GM12878 (cell line): ENCODE measurements at regions not wholly inside any gene's neighbourhood (a gene's known extent, or its start where the extent isn't known, plus 50 kb on each side); places are given as distances from the start of the nearest gene placed in this dataset.

Source experiments
- ATAC-seq: fragments of 200-7000 bp; cut with Tn5 transposase; 3 replicates; pipeline ENCODE4 v1.9.1; 2020; ENCODE audit warnings: mild to moderate bottlenecking, moderate library complexity
- BruUV-seq: library from RNA; stranded (reverse); fragments of 400-500 nt; replicated peaks from 2 replicates; lab custom pipeline; 2021; lab: Mats Ljungman, UMichigan
- CTCF ChIA-PET: fragments of 300-600 bp; sonication (Branson Sonifier 250); formaldehyde crosslinking; extraction: SDS; loops from one replicate; lab custom pipeline; 2021; ENCODE audit warnings: inconsistent platforms; lab: Yijun Ruan, JAX
- POLR2A ChIA-PET: fragments of 350-600 bp; formaldehyde crosslinking; extraction: SDS; loops from one replicate; lab custom pipeline; 2021; ENCODE audit warnings: inconsistent platforms; lab: Charles Lee
- RAD21 ChIA-PET: fragments of 300-600 bp; sonication (Branson Sonifier 250); formaldehyde crosslinking; loops from one replicate; lab custom pipeline; 2023; ENCODE audit warnings: antibody characterized with exemption; ENCODE audit not compliant: unreplicated experiment; lab: Charles Lee
- SMC1A ChIA-PET: fragments of 300-600 bp; sonication (Branson Sonifier 250); formaldehyde crosslinking; loops from one replicate; lab custom pipeline; 2023; ENCODE audit not compliant: unreplicated experiment, uncharacterized antibody; lab: Charles Lee
- DNase-seq: peaks from one replicate; pipeline ENCODE4 v3.0.0-alpha.2; 2011; ENCODE audit warnings: low read depth, low spot score
- FAIRE-seq: peaks from 3 replicates; lab custom pipeline; 2011; peaks lifted over from hg19 to GRCh38; lab: Jason Lieb, UNC
- H2AFZ ChIP-seq: 2 replicates; pipeline ENCODE4 v1.6.0; 2011; ENCODE audit warnings: low read depth, low read length, control low read depth; ENCODE audit not compliant: control insufficient read depth
- H3K27ac ChIP-seq: 2 replicates; pipeline ENCODE4 v1.5.1; 2011; ENCODE audit warnings: control low read depth; ENCODE audit not compliant: control insufficient read depth, insufficient read depth
- H3K27me3 ChIP-seq, 2 experiments: replicated peaks in 1 of 2; 2 replicates each; pipeline versions ENCODE4 v1.6.0 to v1.6.1; 2011; ENCODE audit warnings: low read length in 1 of 2; ENCODE audit not compliant: control insufficient read depth in 2 of 2, insufficient read depth in 2 of 2
- H3K36me3 ChIP-seq, 2 experiments: 2 replicates each; pipeline ENCODE4 v1.5.1; 2011; ENCODE audit warnings: low read length in 1 of 2; ENCODE audit not compliant: control insufficient read depth in 2 of 2, insufficient read depth in 2 of 2
- H3K4me1 ChIP-seq: 2 replicates; pipeline ENCODE4 v1.6.1; 2011; ENCODE audit warnings: mild to moderate bottlenecking, low read length, moderate library complexity, mixed read lengths; ENCODE audit not compliant: control insufficient read depth, insufficient read depth
- H3K4me2 ChIP-seq: 2 replicates; pipeline ENCODE4 v1.6.0; 2011; ENCODE audit warnings: control low read depth; ENCODE audit not compliant: control insufficient read depth, insufficient read depth
- H3K4me3 ChIP-seq: fragments of 200-600 bp; sonication (generic); 2 replicates; pipeline ENCODE4 v1.5.1; 2016
- H3K79me2 ChIP-seq: 2 replicates; pipeline ENCODE4 v1.6.0; 2011; ENCODE audit warnings: low read length; ENCODE audit not compliant: control insufficient read depth, insufficient read depth
- H3K9ac ChIP-seq: 2 replicates; pipeline ENCODE4 v1.8.0; 2011; ENCODE audit warnings: low read length, control low read depth, mixed read lengths; ENCODE audit not compliant: control insufficient read depth, insufficient read depth
- H3K9me3 ChIP-seq: replicated peaks from 3 replicates; pipeline ENCODE4 v1.5.1; 2011; ENCODE audit warnings: mild to moderate bottlenecking, low read length; ENCODE audit not compliant: control insufficient read depth, insufficient read depth
- H4K20me1 ChIP-seq: 2 replicates; pipeline ENCODE4 v1.6.0; 2011; ENCODE audit not compliant: control insufficient read depth, insufficient read depth
- ATF7 ChIP-seq: fragments of 450-650 bp; IDR thresholded peaks from 2 replicates; pipeline ENCODE4 v1.6.1; 2016; ENCODE audit warnings: low read depth, mild to moderate bottlenecking
- CHD1 ChIP-seq: IDR thresholded peaks from 2 replicates; pipeline ENCODE4 v1.6.1; 2012; ENCODE audit warnings: low read depth, low read length, improper control_type of control experiment
- NR2C1 ChIP-seq: fragments of 450-650 bp; IDR thresholded peaks from 2 replicates; pipeline ENCODE4 v1.6.1; 2017; ENCODE audit warnings: antibody characterized with exemption, mild to moderate bottlenecking, moderate library complexity
- PML ChIP-seq: IDR thresholded peaks from 2 replicates; pipeline ENCODE4 v1.6.1; 2012; ENCODE audit warnings: low read length, inconsistent platforms
- RUNX3 ChIP-seq: IDR thresholded peaks from 2 replicates; pipeline ENCODE4 v1.6.1; 2012; ENCODE audit warnings: low read length, inconsistent platforms
- ZSCAN29 ChIP-seq: fragments of 450-650 bp; IDR thresholded peaks from 2 replicates; pipeline ENCODE4 v1.6.1; 2017; ENCODE audit warnings: mild to moderate bottlenecking, moderate library complexity
- WGBS: methylation state at CpG from one replicate; pipeline ENCODE4 v1.1.6; 2016; ENCODE audit warnings: low lambda C conversion rate; ENCODE audit not compliant: insufficient replicate concordance, insufficient coverage; ENCODE audit errors: missing lambda C conversion rate; 5-methylcytosine and 5-hydroxymethylcytosine counted together
- in situ Hi-C: fragments of 300-500 bp; cut with MboI; formaldehyde crosslinking; loops from 9 replicates; pipeline ENCODE4 v1.14.3; 2018; ENCODE audit warnings: mixed read lengths
- intact Hi-C: fragments of 100-400 bp; cut with micrococcal nuclease; formaldehyde crosslinking; loops from one replicate; pipeline ENCODE4 v1.14.2; 2022; ENCODE audit not compliant: unreplicated experiment
- TF ChIP-seq, protein P1 (sequence below): fragments of 450-650 bp; IDR thresholded peaks from 2 replicates; pipeline ENCODE4 v1.6.1; 2018; ENCODE audit warnings: borderline replicate concordance, mild to moderate bottlenecking; ENCODE audit not compliant: partially characterized antibody
- TF ChIP-seq, protein P2 (sequence below): IDR thresholded peaks from 2 replicates; pipeline ENCODE4 v1.6.1; 2012; ENCODE audit warnings: improper control_type of control experiment, low read depth, low read length; ENCODE audit not compliant: insufficient replicate concordance

DNA sequence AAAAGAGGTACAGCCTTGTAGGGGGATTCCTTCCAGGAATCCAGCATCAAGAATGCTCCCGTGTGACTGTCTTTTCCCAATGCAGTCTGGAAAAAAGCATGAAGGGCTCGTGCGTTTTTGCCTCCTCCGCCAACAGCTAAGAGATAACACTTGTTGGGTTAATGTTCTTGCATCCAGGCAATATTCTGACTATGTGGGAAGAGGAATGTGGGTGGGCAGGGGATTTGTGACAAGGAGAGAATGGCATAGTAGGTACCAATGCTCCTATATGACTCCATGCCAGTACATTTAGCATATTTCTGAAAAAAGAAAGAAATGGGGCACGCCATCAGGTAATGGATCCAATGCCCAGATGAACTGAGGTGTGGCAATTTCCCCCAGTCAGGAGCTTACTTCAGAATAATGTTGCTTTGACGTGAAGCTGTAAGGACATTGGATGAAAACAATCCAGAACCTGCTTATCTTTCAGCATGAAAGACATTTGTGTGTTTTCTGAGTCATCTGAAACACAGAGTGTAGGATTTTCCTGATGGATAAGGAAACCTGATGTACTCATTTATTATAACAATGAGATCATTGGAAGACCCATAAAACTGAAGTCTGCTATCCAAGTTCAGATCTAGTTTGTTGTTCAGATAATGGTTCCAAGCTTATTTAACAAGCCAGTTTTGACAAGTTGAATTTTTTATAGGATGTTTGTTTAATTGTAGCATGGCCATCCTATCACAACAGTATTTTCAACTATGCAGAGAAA lies 105.5 kb downstream of the LYPLAL1 start:
- BruUV-seq: no TSS peak
- SMC1A ChIA-PET: interaction anchor here (1.5 kb wide), 1 partner anchor 14 kb away, joined by 4 read pairs; no protein-coding TSS in a partner anchor
- Histone ChIP-seq H3K27me3 (no peaks in the 10 kb centered on the region), H3K36me3 (no peaks in the 10 kb centered on the region), H4K20me1 (no peaks in the 10 kb centered on the region), H3K9ac (no peak overlapping the region), H3K27ac (no peak overlapping the region), H2AFZ (no peak overlapping the region), H3K4me3 (no peak overlapping the region), H3K9me3 (no peaks in the 10 kb centered on the region), H3K79me2 (no peaks in the 10 kb centered on the region), H3K4me1 (no peaks in the 10 kb centered on the region), H3K4me2 (no peak overlapping the region)
- in situ Hi-C loops: no loop called here
- CTCF ChIA-PET: interaction anchor here (1.2 kb wide), 1 partner anchor 12 kb away, joined by 3 read pairs; no protein-coding TSS in a partner anchor
- POLR2A ChIA-PET: no interaction called here
- WGBS: 87% methylated on average over 6 of the region's 6 CpGs
- DNase-seq: no peak
- RAD21 ChIA-PET: no interaction called here
- TF ChIP-seq, protein P1, sequence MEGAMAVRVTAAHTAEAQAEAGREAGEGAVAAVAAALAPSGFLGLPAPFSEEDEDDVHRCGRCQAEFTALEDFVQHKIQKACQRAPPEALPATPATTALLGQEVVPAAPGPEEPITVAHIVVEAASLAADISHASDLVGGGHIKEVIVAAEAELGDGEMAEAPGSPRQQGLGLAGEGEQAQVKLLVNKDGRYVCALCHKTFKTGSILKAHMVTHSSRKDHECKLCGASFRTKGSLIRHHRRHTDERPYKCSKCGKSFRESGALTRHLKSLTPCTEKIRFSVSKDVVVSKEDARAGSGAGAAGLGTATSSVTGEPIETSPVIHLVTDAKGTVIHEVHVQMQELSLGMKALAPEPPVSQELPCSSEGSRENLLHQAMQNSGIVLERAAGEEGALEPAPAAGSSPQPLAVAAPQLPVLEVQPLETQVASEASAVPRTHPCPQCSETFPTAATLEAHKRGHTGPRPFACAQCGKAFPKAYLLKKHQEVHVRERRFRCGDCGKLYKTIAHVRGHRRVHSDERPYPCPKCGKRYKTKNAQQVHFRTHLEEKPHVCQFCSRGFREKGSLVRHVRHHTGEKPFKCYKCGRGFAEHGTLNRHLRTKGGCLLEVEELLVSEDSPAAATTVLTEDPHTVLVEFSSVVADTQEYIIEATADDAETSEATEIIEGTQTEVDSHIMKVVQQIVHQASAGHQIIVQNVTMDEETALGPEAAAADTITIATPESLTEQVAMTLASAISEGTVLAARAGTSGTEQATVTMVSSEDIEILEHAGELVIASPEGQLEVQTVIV: no peak
- no peak for TF ChIP-seq ZSCAN29
- no peak for TF ChIP-seq RUNX3
- no peak for TF ChIP-seq PML
- no peak for TF ChIP-seq CHD1
- no peak for TF ChIP-seq NR2C1
- no peak for TF ChIP-seq ATF7
- TF ChIP-seq, protein P2, sequence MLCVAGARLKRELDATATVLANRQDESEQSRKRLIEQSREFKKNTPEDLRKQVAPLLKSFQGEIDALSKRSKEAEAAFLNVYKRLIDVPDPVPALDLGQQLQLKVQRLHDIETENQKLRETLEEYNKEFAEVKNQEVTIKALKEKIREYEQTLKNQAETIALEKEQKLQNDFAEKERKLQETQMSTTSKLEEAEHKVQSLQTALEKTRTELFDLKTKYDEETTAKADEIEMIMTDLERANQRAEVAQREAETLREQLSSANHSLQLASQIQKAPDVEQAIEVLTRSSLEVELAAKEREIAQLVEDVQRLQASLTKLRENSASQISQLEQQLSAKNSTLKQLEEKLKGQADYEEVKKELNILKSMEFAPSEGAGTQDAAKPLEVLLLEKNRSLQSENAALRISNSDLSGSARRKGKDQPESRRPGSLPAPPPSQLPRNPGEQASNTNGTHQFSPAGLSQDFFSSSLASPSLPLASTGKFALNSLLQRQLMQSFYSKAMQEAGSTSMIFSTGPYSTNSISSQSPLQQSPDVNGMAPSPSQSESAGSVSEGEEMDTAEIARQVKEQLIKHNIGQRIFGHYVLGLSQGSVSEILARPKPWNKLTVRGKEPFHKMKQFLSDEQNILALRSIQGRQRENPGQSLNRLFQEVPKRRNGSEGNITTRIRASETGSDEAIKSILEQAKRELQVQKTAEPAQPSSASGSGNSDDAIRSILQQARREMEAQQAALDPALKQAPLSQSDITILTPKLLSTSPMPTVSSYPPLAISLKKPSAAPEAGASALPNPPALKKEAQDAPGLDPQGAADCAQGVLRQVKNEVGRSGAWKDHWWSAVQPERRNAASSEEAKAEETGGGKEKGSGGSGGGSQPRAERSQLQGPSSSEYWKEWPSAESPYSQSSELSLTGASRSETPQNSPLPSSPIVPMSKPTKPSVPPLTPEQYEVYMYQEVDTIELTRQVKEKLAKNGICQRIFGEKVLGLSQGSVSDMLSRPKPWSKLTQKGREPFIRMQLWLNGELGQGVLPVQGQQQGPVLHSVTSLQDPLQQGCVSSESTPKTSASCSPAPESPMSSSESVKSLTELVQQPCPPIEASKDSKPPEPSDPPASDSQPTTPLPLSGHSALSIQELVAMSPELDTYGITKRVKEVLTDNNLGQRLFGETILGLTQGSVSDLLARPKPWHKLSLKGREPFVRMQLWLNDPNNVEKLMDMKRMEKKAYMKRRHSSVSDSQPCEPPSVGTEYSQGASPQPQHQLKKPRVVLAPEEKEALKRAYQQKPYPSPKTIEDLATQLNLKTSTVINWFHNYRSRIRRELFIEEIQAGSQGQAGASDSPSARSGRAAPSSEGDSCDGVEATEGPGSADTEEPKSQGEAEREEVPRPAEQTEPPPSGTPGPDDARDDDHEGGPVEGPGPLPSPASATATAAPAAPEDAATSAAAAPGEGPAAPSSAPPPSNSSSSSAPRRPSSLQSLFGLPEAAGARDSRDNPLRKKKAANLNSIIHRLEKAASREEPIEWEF: no peak
- FAIRE-seq: no peak
- no peak for ATAC-seq
- intact Hi-C loops: no loop called here
